ENCODE measurements at regions not wholly inside any gene's neighbourhood (a gene's known extent, or its start where the extent isn't known, plus 50 kb on each side); places are given as distances from the start of the nearest gene placed in this dataset.

GRCh38 chr3:153284282-153284938, 122.4 kb downstream of the RAP2B start:
- TF ChIP-seq POLR2AphosphoS5 (IDR thresholded peaks at IDR 0.05; ENCODE audit: borderline replicate concordance, low read depth, low read length) (no peak), EZH2 (IDR thresholded peaks at IDR 0.05) (no peak)

Measured in SK-N-MC (cell line).